ENCODE measurements at regions not wholly inside any gene's neighbourhood (a gene's known extent, or its start where the extent isn't known, plus 50 kb on each side); places are given as distances from the start of the nearest gene placed in this dataset.

GRCh38 chr6:14986370-14986769, 259.5 kb upstream of the JARID2 start:
- no peak overlapping the region for H3K27ac ChIP-seq (ENCODE audit: low read length)
- H3K4me2 ChIP-seq (ENCODE audit: low read depth, low read length) = no peak overlapping the region
- H3K4me3 ChIP-seq (ENCODE audit: low read length) = no peak overlapping the region
- TF ChIP-seq, protein P1, sequence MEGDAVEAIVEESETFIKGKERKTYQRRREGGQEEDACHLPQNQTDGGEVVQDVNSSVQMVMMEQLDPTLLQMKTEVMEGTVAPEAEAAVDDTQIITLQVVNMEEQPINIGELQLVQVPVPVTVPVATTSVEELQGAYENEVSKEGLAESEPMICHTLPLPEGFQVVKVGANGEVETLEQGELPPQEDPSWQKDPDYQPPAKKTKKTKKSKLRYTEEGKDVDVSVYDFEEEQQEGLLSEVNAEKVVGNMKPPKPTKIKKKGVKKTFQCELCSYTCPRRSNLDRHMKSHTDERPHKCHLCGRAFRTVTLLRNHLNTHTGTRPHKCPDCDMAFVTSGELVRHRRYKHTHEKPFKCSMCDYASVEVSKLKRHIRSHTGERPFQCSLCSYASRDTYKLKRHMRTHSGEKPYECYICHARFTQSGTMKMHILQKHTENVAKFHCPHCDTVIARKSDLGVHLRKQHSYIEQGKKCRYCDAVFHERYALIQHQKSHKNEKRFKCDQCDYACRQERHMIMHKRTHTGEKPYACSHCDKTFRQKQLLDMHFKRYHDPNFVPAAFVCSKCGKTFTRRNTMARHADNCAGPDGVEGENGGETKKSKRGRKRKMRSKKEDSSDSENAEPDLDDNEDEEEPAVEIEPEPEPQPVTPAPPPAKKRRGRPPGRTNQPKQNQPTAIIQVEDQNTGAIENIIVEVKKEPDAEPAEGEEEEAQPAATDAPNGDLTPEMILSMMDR (IDR thresholded peaks at IDR 0.05; ENCODE audit: low read length) = no peak
- TF ChIP-seq EZH2phosphoT487 (IDR thresholded peaks at IDR 0.05; ENCODE audit: low read length) (no peak), EZH2 (optimal IDR thresholded peaks at IDR 0.05; ENCODE audit: low read depth, low read length) (no peak)
- H3K27me3 ChIP-seq (replicated peaks; ENCODE audit: insufficient read depth, low read length) = no peaks in the 10 kb centered on the region
- no peaks in the 10 kb centered on the region for H3K4me1 ChIP-seq (ENCODE audit: low read length)
- H3K36me3 ChIP-seq (replicated peaks; ENCODE audit: insufficient read depth, low read length) = no peaks in the 10 kb centered on the region
- no peak for DNase-seq
- H4K20me1 ChIP-seq (ENCODE audit: insufficient read depth, low read length) = no peaks in the 10 kb centered on the region
- no peaks in the 10 kb centered on the region for H3F3A ChIP-seq (ENCODE audit: insufficient read depth, low read length)
- H3K79me2 ChIP-seq (ENCODE audit: low read length) = no peaks in the 10 kb centered on the region
- H3K9me3 ChIP-seq (replicated peaks; ENCODE audit: insufficient read depth, low read length) = no peaks in the 10 kb centered on the region
- no peak overlapping the region for H3K9ac ChIP-seq (ENCODE audit: low read length)
- no peak overlapping the region for H2AFZ ChIP-seq (ENCODE audit: low read length)
- H3K9me2 ChIP-seq (replicated peaks; ENCODE audit: insufficient read depth, low read length) = no peaks in the 10 kb centered on the region

- Histone ChIP-seq H4K20me1 (ENCODE audit: insufficient read depth, low read length) (no peaks in the 10 kb centered on the region), H3K4me1 (ENCODE audit: low read length) (no peaks in the 10 kb centered on the region), H3K27me3 (replicated peaks; ENCODE audit: insufficient read depth, low read length) (no peaks in the 10 kb centered on the region), H3K9me2 (replicated peaks; ENCODE audit: insufficient read depth, low read length) (no peaks in the 10 kb centered on the region), H3K4me3 (ENCODE audit: low read length) (no peak overlapping the region), H3K27ac (ENCODE audit: low read length) (no peak overlapping the region), H3F3A (ENCODE audit: insufficient read depth, low read length) (no peaks in the 10 kb centered on the region), H3K9ac (ENCODE audit: low read length) (no peak overlapping the region), H3K4me2 (ENCODE audit: low read depth, low read length) (no peak overlapping the region), H3K36me3 (replicated peaks; ENCODE audit: insufficient read depth, low read length) (no peaks in the 10 kb centered on the region), H2AFZ (ENCODE audit: low read length) (no peak overlapping the region), H3K79me2 (ENCODE audit: low read length) (no peaks in the 10 kb centered on the region), H3K9me3 (replicated peaks; ENCODE audit: insufficient read depth, low read length) (no peaks in the 10 kb centered on the region)
- no peak for DNase-seq
- TF ChIP-seq EZH2phosphoT487 (IDR thresholded peaks at IDR 0.05; ENCODE audit: low read length) = no peak
- TF ChIP-seq EZH2 (optimal IDR thresholded peaks at IDR 0.05; ENCODE audit: low read depth, low read length) = no peak
- TF ChIP-seq, protein P1 (IDR thresholded peaks at IDR 0.05; ENCODE audit: low read length) = no peak
These were observed 258.4 kb upstream of the JARID2 start for GRCh38 chr6:14987490-14987889.

DNA sequence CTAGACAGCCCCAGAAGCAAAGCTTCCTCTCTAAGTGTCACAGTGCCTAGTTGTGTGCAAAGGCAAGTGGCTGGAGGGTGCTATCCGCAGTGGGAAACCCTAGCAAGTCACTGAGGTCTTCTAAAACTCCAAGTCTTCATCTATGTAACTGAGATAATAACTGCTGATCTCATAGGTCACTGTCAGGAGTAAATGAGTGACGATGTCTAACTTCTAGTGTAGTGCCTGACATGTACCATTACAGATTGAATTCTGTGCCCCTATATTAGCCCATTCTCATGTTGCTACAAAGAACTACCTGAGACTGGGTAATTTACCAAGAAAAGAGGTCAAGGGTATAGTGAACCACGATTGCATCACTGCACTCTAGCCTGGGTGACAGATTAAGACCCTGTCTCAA, 253.5 kb upstream of the JARID2 start:
- no peaks in the 10 kb centered on the region for H3K9me3 ChIP-seq (replicated peaks; ENCODE audit: insufficient read depth, low read length)
- TF ChIP-seq EZH2 (optimal IDR thresholded peaks at IDR 0.05; ENCODE audit: low read depth, low read length) = no peak
- TF ChIP-seq, protein P1 (IDR thresholded peaks at IDR 0.05; ENCODE audit: low read length) = no peak
- TF ChIP-seq EZH2phosphoT487 (IDR thresholded peaks at IDR 0.05; ENCODE audit: low read length) = no peak
- H3K4me3 ChIP-seq (ENCODE audit: low read length) = no peak overlapping the region
- H2AFZ ChIP-seq (ENCODE audit: low read length) = no peak overlapping the region
- no peaks in the 10 kb centered on the region for H3K4me1 ChIP-seq (ENCODE audit: low read length)
- H3K4me2 ChIP-seq (ENCODE audit: low read depth, low read length) = no peak overlapping the region
- H3K27me3 ChIP-seq (replicated peaks; ENCODE audit: insufficient read depth, low read length) = no peaks in the 10 kb centered on the region
- no peak overlapping the region for H3K27ac ChIP-seq (ENCODE audit: low read length)
- H3K79me2 ChIP-seq (ENCODE audit: low read length) = no peaks in the 10 kb centered on the region
- H4K20me1 ChIP-seq (ENCODE audit: insufficient read depth, low read length) = no peaks in the 10 kb centered on the region
- no peak overlapping the region for H3K9ac ChIP-seq (ENCODE audit: low read length)
- no peaks in the 10 kb centered on the region for H3K36me3 ChIP-seq (replicated peaks; ENCODE audit: insufficient read depth, low read length)
- no peaks in the 10 kb centered on the region for H3F3A ChIP-seq (ENCODE audit: insufficient read depth, low read length)
- H3K9me2 ChIP-seq (replicated peaks; ENCODE audit: insufficient read depth, low read length) = no peaks in the 10 kb centered on the region
- no peak for DNase-seq

Measured in MM.1S (cell line).